ENCODE measurements at regions not wholly inside any gene's neighbourhood (a gene's known extent, or its start where the extent isn't known, plus 50 kb on each side); places are given as distances from the start of the nearest gene placed in this dataset.
"Not testable (repeated sequence)": the region's sequence is repeated elsewhere in the genome, so short reads cannot be mapped to it uniquely, and the experiment has no call there.

GRCh38 chr1:83086986-83087512 is 911.9 kb downstream of the TTLL7 start:
- no peak for DNase-seq (ENCODE audit: low read depth)

- DNase-seq (ENCODE audit: low read depth), result no peak
Measured at GRCh38 chr1:83086346-83086745, 912.6 kb downstream of the TTLL7 start.

- no peak for DNase-seq (ENCODE audit: low read depth)
Measured at GRCh38 chr1:83083589-83084224, 915.2 kb downstream of the TTLL7 start.

- no peak for DNase-seq (ENCODE audit: low read depth)
Measured at GRCh38 chr1:83077411-83077810, 921.5 kb downstream of the TTLL7 start.

GRCh38 chr1:83075107-83075506 is 923.8 kb downstream of the TTLL7 start:
- DNase-seq (ENCODE audit: low read depth), result no peak

- DNase-seq (ENCODE audit: low read depth), result no peak
Measured at GRCh38 chr1:83067954-83068353, 931.0 kb downstream of the TTLL7 start.

GRCh38 chr1:83065952-83066727 is 932.8 kb downstream of the TTLL7 start:
- no peak for DNase-seq (ENCODE audit: low read depth)

GRCh38 chr1:83064589-83065242 is 934.2 kb downstream of the TTLL7 start:
- DNase-seq (ENCODE audit: low read depth), result no peak

GRCh38 chr1:83060651-83061390 is 938.1 kb downstream of the TTLL7 start:
- no peak for DNase-seq (ENCODE audit: low read depth)

GRCh38 chr1:83060221-83060620 is 938.7 kb downstream of the TTLL7 start:
- DNase-seq (ENCODE audit: low read depth), result no peak

GRCh38 chr1:83058327-83058726 is 940.6 kb downstream of the TTLL7 start:
- no peak for DNase-seq (ENCODE audit: low read depth)

- no peak for DNase-seq (ENCODE audit: low read depth)
Measured at GRCh38 chr1:83055391-83056170, 943.4 kb downstream of the TTLL7 start.

GRCh38 chr1:83053446-83053845 is 945.5 kb downstream of the TTLL7 start:
- no peak for DNase-seq (ENCODE audit: low read depth)

- DNase-seq (ENCODE audit: low read depth), result no peak
Measured at GRCh38 chr1:83052865-83053264, 946.1 kb downstream of the TTLL7 start.

GRCh38 chr1:83051053-83051452 is 947.9 kb downstream of the TTLL7 start:
- not testable (repeated sequence) for DNase-seq (ENCODE audit: low read depth)

GRCh38 chr1:83043244-83043643 is 955.7 kb downstream of the TTLL7 start:
- no peak for DNase-seq (ENCODE audit: low read depth)

GRCh38 chr1:83039091-83039490 is 959.8 kb downstream of the TTLL7 start:
- not testable (repeated sequence) for DNase-seq (ENCODE audit: low read depth)

GRCh38 chr1:83034851-83035250 is 964.1 kb downstream of the TTLL7 start:
- DNase-seq (ENCODE audit: low read depth), result no peak

GRCh38 chr1:83033682-83034081 is 965.2 kb downstream of the TTLL7 start:
- DNase-seq (ENCODE audit: low read depth), result no peak

- DNase-seq (ENCODE audit: low read depth), result peak; percentile 5
Measured at GRCh38 chr1:83029916-83030315, 969.0 kb downstream of the TTLL7 start.

- DNase-seq (ENCODE audit: low read depth), result no peak
Measured at GRCh38 chr1:83029050-83029449, 969.9 kb downstream of the TTLL7 start.

Measured in fibroblast of the conjunctiva (primary cell).